Neuronal stem cell (in vitro differentiated cells): ENCODE measurements at regions not wholly inside any gene's neighbourhood (a gene's known extent, or its start where the extent isn't known, plus 50 kb on each side); places are given as distances from the start of the nearest gene placed in this dataset.

Experiments
- DNase-seq: peaks from one replicate; pipeline ENCODE4 v3.0.0-alpha.2; 2013; ENCODE audit warnings: low spot score
- H2AFZ ChIP-seq: one replicate; pipeline ENCODE4 v1.6.1; 2013; ENCODE audit warnings: mild to moderate bottlenecking, low read length, inconsistent platforms
- H2AK5ac ChIP-seq: 2 replicates; pipeline ENCODE4 v1.6.1; 2013; ENCODE audit warnings: low read depth, mild to moderate bottlenecking, inconsistent platforms, low read length, moderate library complexity, mixed read lengths
- H2BK120ac ChIP-seq: 2 replicates; pipeline ENCODE4 v1.6.1; 2013; ENCODE audit warnings: low read depth, mild to moderate bottlenecking, inconsistent platforms, low read length, moderate library complexity, mixed read lengths
- H2BK12ac ChIP-seq: one replicate; pipeline ENCODE4 v1.6.1; 2013; ENCODE audit warnings: low read length, inconsistent platforms
- H2BK15ac ChIP-seq: 2 replicates; pipeline ENCODE4 v1.6.1; 2013; ENCODE audit warnings: mild to moderate bottlenecking, low read length, inconsistent platforms, mixed read lengths
- H2BK5ac ChIP-seq: one replicate; pipeline ENCODE4 v1.6.1; 2013; ENCODE audit warnings: inconsistent platforms, mild to moderate bottlenecking, low read length, moderate library complexity
- H3K14ac ChIP-seq: one replicate; pipeline ENCODE4 v1.6.1; 2013; ENCODE audit warnings: low read length, inconsistent platforms
- H3K18ac ChIP-seq: 2 replicates; pipeline ENCODE4 v1.6.1; 2013; ENCODE audit warnings: low read length, inconsistent platforms
- H3K23ac ChIP-seq: 2 replicates; pipeline ENCODE4 v1.6.1; 2013; ENCODE audit warnings: low read depth, mild to moderate bottlenecking, mixed read lengths, low read length, inconsistent platforms; ENCODE audit not compliant: poor library complexity
- H3K27ac ChIP-seq: replicated peaks from 3 replicates; pipeline ENCODE4 v1.5.1; 2013; ENCODE audit warnings: low read length, inconsistent platforms
- H3K27me3 ChIP-seq, 3 experiments: 2 replicates each; pipeline ENCODE4 v1.6.1; 2013; ENCODE audit warnings: low read length in 3 of 3, mild to moderate bottlenecking in 2 of 3, inconsistent platforms in 1 of 3, low read depth in 1 of 3, mixed read lengths in 1 of 3, moderate library complexity in 1 of 3; ENCODE audit not compliant: control insufficient read depth in 3 of 3, insufficient read depth in 3 of 3
- H3K36me3 ChIP-seq, 2 donors: replicated peaks in 1 of 2; 2 replicates each; pipeline ENCODE4 v1.6.1; 2013; ENCODE audit warnings: low read length in 2 of 2; ENCODE audit not compliant: control insufficient read depth in 2 of 2, insufficient read depth in 2 of 2
- H3K4ac ChIP-seq: 2 replicates; pipeline ENCODE4 v1.6.1; 2013; ENCODE audit warnings: inconsistent platforms, mild to moderate bottlenecking, low read length, moderate library complexity
- H3K4me1 ChIP-seq, 2 donors: 1 replicate in 1 of 2; 2 replicates in 1 of 2; pipeline ENCODE4 v1.6.1; 2013; ENCODE audit warnings: low read length in 2 of 2, low read depth in 1 of 2; ENCODE audit not compliant: control insufficient read depth in 2 of 2, insufficient read depth in 1 of 2
- H3K4me2 ChIP-seq: one replicate; pipeline ENCODE4 v1.6.1; 2013; ENCODE audit warnings: mild to moderate bottlenecking, low read length, inconsistent platforms; ENCODE audit not compliant: insufficient read depth, poor library complexity, severe bottlenecking
- H3K4me3 ChIP-seq, 2 donors: 2 replicates each; pipeline ENCODE4 v1.5.1; 2013; ENCODE audit warnings: low read length in 2 of 2, mild to moderate bottlenecking in 2 of 2, inconsistent platforms in 1 of 2, moderate library complexity in 1 of 2
- H3K79me1 ChIP-seq: one replicate; pipeline ENCODE4 v1.6.1; 2013; ENCODE audit warnings: low read depth, mild to moderate bottlenecking, inconsistent platforms, low read length, moderate library complexity
- H3K9ac ChIP-seq: one replicate; pipeline ENCODE4 v1.6.1; 2013; ENCODE audit warnings: mild to moderate bottlenecking, low read depth, low read length, inconsistent platforms; ENCODE audit not compliant: poor library complexity
- H3K9me3 ChIP-seq, 2 donors: replicated peaks in 1 of 2; 2 replicates each; pipeline versions ENCODE3 to v1.6.1; 2013; ENCODE audit warnings: low read length in 2 of 2, mild to moderate bottlenecking in 2 of 2, inconsistent platforms in 1 of 2, low read depth in 1 of 2, mixed read lengths in 1 of 2, moderate library complexity in 1 of 2; ENCODE audit not compliant: control insufficient read depth in 2 of 2, insufficient read depth in 1 of 2
- H4K8ac ChIP-seq: one replicate; pipeline ENCODE4 v1.6.1; 2013; ENCODE audit warnings: low read depth, mild to moderate bottlenecking, inconsistent platforms, low read length, moderate library complexity
- H4K91ac ChIP-seq: one replicate; pipeline ENCODE4 v1.6.1; 2013; ENCODE audit warnings: low read length, low read depth, mild to moderate bottlenecking, inconsistent platforms; ENCODE audit not compliant: poor library complexity
- WGBS, 2 donors: extraction: QIAGEN DNeasy Blood & Tissue Kit; methylation state at CpG; one replicate each; pipeline ENCODE4 v1.1.7; 2013; ENCODE audit warnings: missing lambda C conversion rate in 2 of 2, mixed read lengths in 1 of 2; ENCODE audit not compliant: insufficient read length in 2 of 2, insufficient replicate concordance in 1 of 2; ENCODE audit errors: extremely low coverage in 2 of 2; 5-methylcytosine and 5-hydroxymethylcytosine counted together

- no peak overlapping the region for H3K23ac ChIP-seq
- WGBS, 2 donors: no CpG with 5 or more reads among the region's 4 CpGs
- H3K79me1 ChIP-seq: no peaks in the 10 kb centered on the region
- H3K4me1 ChIP-seq: no peaks in the 10 kb centered on the region
- H4K91ac ChIP-seq: no peak overlapping the region
- H3K9ac ChIP-seq: no peak overlapping the region
- H3K18ac ChIP-seq: no peak overlapping the region
- H2AK5ac ChIP-seq: no peak overlapping the region
- no peaks in the 10 kb centered on the region for H3K36me3 ChIP-seq
- H3K4me2 ChIP-seq: no peak overlapping the region
- H3K27me3 ChIP-seq: no peaks in the 10 kb centered on the region
- H2BK5ac ChIP-seq: no peak overlapping the region
- H3K9me3 ChIP-seq: peaks cover 1 to 14% of the 10 kb centered on the region in 2 donors
- H3K27ac ChIP-seq: no peak overlapping the region
- H3K4me3 ChIP-seq: no peak overlapping the region
- no peak overlapping the region for H2BK15ac ChIP-seq
- no peak for DNase-seq
- H4K8ac ChIP-seq: no peak overlapping the region
- H3K4ac ChIP-seq: no peak overlapping the region
- H2BK12ac ChIP-seq: no peak overlapping the region
- H2AFZ ChIP-seq: peak overlapping the region; percentile 26
- H2BK120ac ChIP-seq: no peak overlapping the region
- no peak overlapping the region for H3K14ac ChIP-seq
Measured at GRCh38 chr2:104444392-104444791, 409.5 kb upstream of the POU3F3 start.

GRCh38 chr2:104444889-104445288 lies 409.0 kb upstream of the POU3F3 start:
- H3K9me3 ChIP-seq: peaks cover 1 to 14% of the 10 kb centered on the region in 2 donors
- no peak for DNase-seq
- no peak overlapping the region for H3K14ac ChIP-seq
- H3K4me1 ChIP-seq: no peaks in the 10 kb centered on the region
- no peak overlapping the region for H2BK5ac ChIP-seq
- H2AFZ ChIP-seq: no peak overlapping the region
- H3K4me2 ChIP-seq: no peak overlapping the region
- no peaks in the 10 kb centered on the region for H3K27me3 ChIP-seq
- H3K23ac ChIP-seq: no peak overlapping the region
- H4K91ac ChIP-seq: no peak overlapping the region
- no peak overlapping the region for H4K8ac ChIP-seq
- no peak overlapping the region for H2BK12ac ChIP-seq
- no peak overlapping the region for H3K4me3 ChIP-seq
- H2BK15ac ChIP-seq: no peak overlapping the region
- H3K36me3 ChIP-seq: no peaks in the 10 kb centered on the region
- H3K9ac ChIP-seq: no peak overlapping the region
- H2BK120ac ChIP-seq: no peak overlapping the region
- H2AK5ac ChIP-seq: no peak overlapping the region
- no peak overlapping the region for H3K4ac ChIP-seq
- no CpG with 5 or more reads among the region's 3 CpGs for WGBS, 2 donors
- H3K18ac ChIP-seq: no peak overlapping the region
- H3K27ac ChIP-seq: no peak overlapping the region
- no peaks in the 10 kb centered on the region for H3K79me1 ChIP-seq

GRCh38 chr2:104447831-104448434 lies 406.0 kb upstream of the POU3F3 start:
- Histone ChIP-seq H3K79me1 (no peaks in the 10 kb centered on the region), H4K91ac (no peak overlapping the region), H2AFZ (peak overlapping the region; percentile 31), H3K18ac (no peak overlapping the region), H2AK5ac (no peak overlapping the region), H3K9ac (no peak overlapping the region), H2BK120ac (no peak overlapping the region), H3K36me3 (no peaks in the 10 kb centered on the region), H3K27ac (no peak overlapping the region), H3K4ac (no peak overlapping the region), H2BK12ac (no peak overlapping the region), H3K4me3 (no peak overlapping the region), H4K8ac (no peak overlapping the region), H3K9me3 (peaks cover 1 to 13% of the 10 kb centered on the region in 2 donors), H3K4me1 (peaks cover 0 to 4% of the 10 kb centered on the region in 2 donors), H3K14ac (no peak overlapping the region), H2BK15ac (no peak overlapping the region), H3K4me2 (no peak overlapping the region), H3K23ac (no peak overlapping the region), H2BK5ac (no peak overlapping the region), H3K27me3 (no peaks in the 10 kb centered on the region)
- no CpG with 5 or more reads among the region's 2 CpGs for WGBS, 2 donors
- DNase-seq: no peak

GRCh38 chr2:104448661-104449440 lies 405.1 kb upstream of the POU3F3 start:
- H4K8ac ChIP-seq: no peak overlapping the region
- no peak overlapping the region for H2AK5ac ChIP-seq
- H3K27me3 ChIP-seq: no peaks in the 10 kb centered on the region
- no peak overlapping the region for H3K4ac ChIP-seq
- H3K23ac ChIP-seq: no peak overlapping the region
- no peaks in the 10 kb centered on the region for H3K79me1 ChIP-seq
- H2AFZ ChIP-seq: peak overlapping the region; percentile 77
- H3K4me3 ChIP-seq: no peak overlapping the region
- H3K4me1 ChIP-seq: peaks cover 0 to 4% of the 10 kb centered on the region in 2 donors
- H3K18ac ChIP-seq: no peak overlapping the region
- no CpG with 5 or more reads among the region's 5 CpGs for WGBS, 2 donors
- H2BK5ac ChIP-seq: no peak overlapping the region
- no peaks in the 10 kb centered on the region for H3K36me3 ChIP-seq
- peaks cover 1 to 10% of the 10 kb centered on the region in 2 donors for H3K9me3 ChIP-seq
- no peak for DNase-seq
- H3K14ac ChIP-seq: no peak overlapping the region
- no peak overlapping the region for H4K91ac ChIP-seq
- H2BK15ac ChIP-seq: no peak overlapping the region
- H3K9ac ChIP-seq: no peak overlapping the region
- no peak overlapping the region for H2BK120ac ChIP-seq
- H2BK12ac ChIP-seq: no peak overlapping the region
- no peak overlapping the region for H3K4me2 ChIP-seq
- no peak overlapping the region for H3K27ac ChIP-seq
